Colonic mucosa (tissue), 4 donors: ENCODE measurements at regions not wholly inside any gene's neighbourhood (a gene's known extent, or its start where the extent isn't known, plus 50 kb on each side); places are given as distances from the start of the nearest gene placed in this dataset.

Source experiments
- DNase-seq: peaks from one replicate; pipeline ENCODE4 v3.0.0-alpha.2; 2020
- H3K27ac ChIP-seq: fragments of 200-600 bp; one replicate; pipeline ENCODE4 v1.8.0; 2021
- H3K27me3 ChIP-seq: fragments of 200-600 bp; one replicate; pipeline ENCODE4 v1.8.0; 2021
- H3K36me3 ChIP-seq: fragments of 200-600 bp; one replicate; pipeline ENCODE4 v1.8.0; 2021
- H3K4me1 ChIP-seq: fragments of 200-600 bp; one replicate; pipeline ENCODE4 v1.8.0; 2021; ENCODE audit warnings: mild to moderate bottlenecking
- H3K4me3 ChIP-seq: fragments of 200-600 bp; one replicate; pipeline ENCODE4 v1.8.0; 2021
- H3K9ac ChIP-seq, 2 donors: one replicate each; pipeline ENCODE4 v1.7.0; 2013; ENCODE audit warnings: control low read depth in 2 of 2, low read depth in 2 of 2, low read length in 2 of 2
- H3K9me3 ChIP-seq: fragments of 200-600 bp; one replicate; pipeline ENCODE4 v1.8.0; 2021
- intact Hi-C: fragments of 100-400 bp; cut with DNase I; formaldehyde crosslinking; loops from one replicate; pipeline ENCODE4 v1.14.1; 2022
- TF ChIP-seq, protein P1 (sequence below): fragments of 200-600 bp; IDR thresholded peaks from one replicate; pipeline ENCODE4 v1.8.0; 2022; ENCODE audit warnings: antibody characterized with exemption, mild to moderate bottlenecking
- donor health status: healthy.
- donor health status: DM: no; HTN: no; CAD: no.
- donor health status: DM: no; HTN: no; CAD: no.

DNA sequence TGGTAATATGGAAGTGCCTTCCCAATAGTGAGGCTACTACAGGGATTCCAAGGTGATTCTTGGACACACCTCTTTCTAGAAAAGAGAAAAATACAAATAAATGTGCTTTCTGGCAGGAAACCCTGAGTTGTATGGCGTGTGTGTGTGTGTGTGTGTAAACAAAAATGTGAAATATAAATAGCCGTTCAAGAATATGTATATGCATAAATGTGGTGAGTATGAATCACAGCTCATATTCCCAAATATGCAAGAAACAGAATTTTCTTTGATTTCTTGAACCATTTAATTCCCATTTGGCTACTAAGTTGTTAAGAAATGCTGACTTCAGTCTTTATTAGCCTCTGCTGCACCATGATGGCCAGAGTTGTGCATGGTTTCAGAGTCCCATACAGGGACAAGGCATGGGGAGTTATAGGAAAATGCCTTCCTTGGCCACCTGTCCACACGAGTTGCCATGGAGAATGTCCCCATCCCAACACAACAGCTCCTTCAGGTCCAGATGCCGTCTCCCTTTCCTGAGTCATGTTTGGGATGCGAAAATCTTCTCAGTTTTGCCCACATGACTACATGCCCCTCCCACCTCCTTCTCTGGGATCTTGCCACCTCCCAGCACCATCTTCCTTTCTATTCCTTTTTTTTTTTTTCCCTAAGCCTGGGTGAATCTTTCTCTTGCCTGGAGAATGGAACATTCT is 312.4 kb upstream of the ECI2 start:
- H3K36me3 ChIP-seq: no peaks in the 10 kb centered on the region
- DNase-seq: no peak
- no peak overlapping the region for H3K27ac ChIP-seq
- H3K4me1 ChIP-seq: no peaks in the 10 kb centered on the region
- no peaks in the 10 kb centered on the region for H3K9me3 ChIP-seq
- H3K9ac ChIP-seq: no peak overlapping the region
- no peak overlapping the region for H3K4me3 ChIP-seq
- intact Hi-C loops: no loop called here
- H3K27me3 ChIP-seq: no peaks in the 10 kb centered on the region
- TF ChIP-seq, protein P1, sequence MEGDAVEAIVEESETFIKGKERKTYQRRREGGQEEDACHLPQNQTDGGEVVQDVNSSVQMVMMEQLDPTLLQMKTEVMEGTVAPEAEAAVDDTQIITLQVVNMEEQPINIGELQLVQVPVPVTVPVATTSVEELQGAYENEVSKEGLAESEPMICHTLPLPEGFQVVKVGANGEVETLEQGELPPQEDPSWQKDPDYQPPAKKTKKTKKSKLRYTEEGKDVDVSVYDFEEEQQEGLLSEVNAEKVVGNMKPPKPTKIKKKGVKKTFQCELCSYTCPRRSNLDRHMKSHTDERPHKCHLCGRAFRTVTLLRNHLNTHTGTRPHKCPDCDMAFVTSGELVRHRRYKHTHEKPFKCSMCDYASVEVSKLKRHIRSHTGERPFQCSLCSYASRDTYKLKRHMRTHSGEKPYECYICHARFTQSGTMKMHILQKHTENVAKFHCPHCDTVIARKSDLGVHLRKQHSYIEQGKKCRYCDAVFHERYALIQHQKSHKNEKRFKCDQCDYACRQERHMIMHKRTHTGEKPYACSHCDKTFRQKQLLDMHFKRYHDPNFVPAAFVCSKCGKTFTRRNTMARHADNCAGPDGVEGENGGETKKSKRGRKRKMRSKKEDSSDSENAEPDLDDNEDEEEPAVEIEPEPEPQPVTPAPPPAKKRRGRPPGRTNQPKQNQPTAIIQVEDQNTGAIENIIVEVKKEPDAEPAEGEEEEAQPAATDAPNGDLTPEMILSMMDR: no peak

DNA sequence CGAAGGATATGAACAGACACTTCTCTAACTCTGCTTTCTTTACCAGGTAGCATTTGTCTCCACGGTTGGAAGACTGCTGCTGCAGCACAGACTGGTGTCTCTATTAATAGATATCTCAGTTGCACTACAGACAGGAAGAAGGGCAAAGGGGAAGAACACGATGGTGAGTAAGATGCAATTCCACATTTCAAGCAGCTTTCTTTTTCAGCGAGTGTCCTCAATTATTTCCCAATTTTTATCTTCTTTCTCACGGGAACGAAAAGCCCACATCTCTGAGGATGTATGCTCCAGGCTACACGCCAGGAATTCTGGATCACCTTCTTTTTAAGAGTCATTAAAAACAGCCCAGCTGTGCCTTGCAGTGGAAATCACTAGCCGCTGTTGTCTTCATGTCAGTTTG is 311.6 kb upstream of the ECI2 start:
- Histone ChIP-seq H3K4me3 (no peak overlapping the region), H3K36me3 (no peaks in the 10 kb centered on the region), H3K27me3 (no peaks in the 10 kb centered on the region), H3K9ac (no peak overlapping the region), H3K9me3 (no peaks in the 10 kb centered on the region), H3K4me1 (no peaks in the 10 kb centered on the region), H3K27ac (no peak overlapping the region)
- intact Hi-C loops: no loop called here
- TF ChIP-seq, protein P1: no peak
- DNase-seq: no peak

- Histone ChIP-seq H3K4me3 (no peak overlapping the region), H3K36me3 (no peaks in the 10 kb centered on the region), H3K27ac (no peak overlapping the region), H3K9ac (no peak overlapping the region), H3K4me1 (no peaks in the 10 kb centered on the region), H3K9me3 (no peaks in the 10 kb centered on the region), H3K27me3 (no peaks in the 10 kb centered on the region)
- intact Hi-C loops: no loop called here
- DNase-seq: no peak
- TF ChIP-seq, protein P1: no peak
Measured at GRCh38 chr6:4441981-4442434, 306.6 kb upstream of the ECI2 start.

GRCh38 chr6:4439159-4439558 is 303.8 kb upstream of the ECI2 start:
- no peak overlapping the region for H3K27ac ChIP-seq
- no peak for DNase-seq
- H3K36me3 ChIP-seq: no peaks in the 10 kb centered on the region
- TF ChIP-seq, protein P1: no peak
- no peaks in the 10 kb centered on the region for H3K9me3 ChIP-seq
- no peak overlapping the region for H3K9ac ChIP-seq
- H3K4me1 ChIP-seq: no peaks in the 10 kb centered on the region
- H3K4me3 ChIP-seq: no peak overlapping the region
- H3K27me3 ChIP-seq: no peaks in the 10 kb centered on the region
- intact Hi-C loops: no loop called here

GRCh38 chr6:4437342-4437741 is 302.0 kb upstream of the ECI2 start:
- TF ChIP-seq, protein P1: no peak

More at GRCh38 chr6:4437342-4437741, 302.0 kb upstream of the ECI2 start:
- Histone ChIP-seq H3K4me3 (no peak overlapping the region), H3K36me3 (no peaks in the 10 kb centered on the region), H3K9ac (no peak overlapping the region), H3K27me3 (no peaks in the 10 kb centered on the region), H3K4me1 (no peaks in the 10 kb centered on the region), H3K9me3 (no peaks in the 10 kb centered on the region), H3K27ac (no peak overlapping the region)
- DNase-seq: no peak
- intact Hi-C loops: no loop called here
